ENCODE measurements at regions not wholly inside any gene's neighbourhood (a gene's known extent, or its start where the extent isn't known, plus 50 kb on each side); places are given as distances from the start of the nearest gene placed in this dataset.
"Not testable (repeated sequence)": the region's sequence is repeated elsewhere in the genome, so short reads cannot be mapped to it uniquely, and the experiment has no call there.

- no peak for DNase-seq
Measured at GRCh38 chr16:51524555-51525373, 373.7 kb upstream of the SALL1 start.

GRCh38 chr16:51524070-51524469, 373.0 kb upstream of the SALL1 start:
- DNase-seq, result no peak

DNA sequence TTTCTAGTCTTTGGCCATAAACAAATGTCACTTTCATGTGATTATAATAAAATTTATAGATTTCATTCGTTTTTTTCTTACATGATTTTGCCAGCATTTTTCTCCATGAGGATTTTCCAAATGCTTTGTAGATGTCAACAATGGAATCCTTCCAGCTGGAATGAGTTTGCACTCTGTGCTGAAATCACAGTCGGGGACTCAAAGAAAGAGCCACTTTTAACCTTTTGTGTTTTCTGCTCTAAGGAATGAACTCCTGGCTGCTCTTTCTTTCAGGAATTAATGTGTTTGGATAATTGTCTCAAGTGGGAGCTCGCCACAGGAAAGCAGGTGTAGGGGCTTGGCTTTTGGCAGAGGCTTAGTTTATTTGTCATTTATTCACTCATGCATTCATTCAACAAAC, 372.3 kb upstream of the SALL1 start:
- DNase-seq, result no peak

DNA sequence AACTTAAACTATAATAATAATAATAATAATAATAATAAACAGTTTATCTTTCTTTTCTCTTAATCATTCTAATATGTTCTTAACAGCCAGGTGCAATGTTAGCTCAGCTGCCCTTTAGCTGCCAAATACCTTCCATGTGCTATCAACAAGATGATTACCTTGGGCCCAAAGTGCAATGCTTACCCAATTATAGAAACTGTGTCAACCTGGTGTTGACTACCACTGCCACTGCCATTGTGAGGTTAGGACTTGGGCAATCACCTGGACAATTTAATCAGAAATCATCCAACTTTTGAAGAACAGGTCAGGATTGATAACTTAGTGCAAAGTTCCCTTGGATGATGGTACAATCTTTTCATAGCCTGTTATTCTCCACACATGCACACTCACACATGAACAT, 371.8 kb upstream of the SALL1 start:
- DNase-seq, result no peak

GRCh38 chr16:51516960-51517359, 365.9 kb upstream of the SALL1 start:
- DNase-seq, result not testable (repeated sequence)

DNA sequence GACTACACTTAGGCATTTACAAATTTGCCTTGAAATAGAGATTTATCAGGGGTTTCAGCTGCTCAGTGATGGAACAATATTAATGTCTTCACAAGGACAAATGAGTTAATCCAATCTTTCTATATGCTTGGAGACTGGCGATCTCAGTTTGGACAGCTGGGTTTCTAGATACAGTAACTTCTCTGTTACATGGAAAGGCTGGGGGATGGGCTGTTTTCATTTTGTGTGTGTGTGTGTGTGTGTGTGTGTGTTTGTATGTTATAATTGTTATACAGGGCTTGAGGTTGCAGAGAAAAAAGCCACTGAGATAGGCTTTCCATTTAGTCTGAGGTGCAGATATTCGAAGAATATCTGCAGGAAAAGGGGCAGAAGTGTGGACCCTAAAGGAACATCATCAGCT, 359.3 kb upstream of the SALL1 start:
- no peak for DNase-seq

GRCh38 chr16:51509336-51509735, 358.3 kb upstream of the SALL1 start:
- no peak for DNase-seq

- DNase-seq, result no peak
Measured at GRCh38 chr16:51508490-51509212, 357.6 kb upstream of the SALL1 start.

- DNase-seq, result no peak
Measured at GRCh38 chr16:51507286-51507685, 356.2 kb upstream of the SALL1 start.

DNA sequence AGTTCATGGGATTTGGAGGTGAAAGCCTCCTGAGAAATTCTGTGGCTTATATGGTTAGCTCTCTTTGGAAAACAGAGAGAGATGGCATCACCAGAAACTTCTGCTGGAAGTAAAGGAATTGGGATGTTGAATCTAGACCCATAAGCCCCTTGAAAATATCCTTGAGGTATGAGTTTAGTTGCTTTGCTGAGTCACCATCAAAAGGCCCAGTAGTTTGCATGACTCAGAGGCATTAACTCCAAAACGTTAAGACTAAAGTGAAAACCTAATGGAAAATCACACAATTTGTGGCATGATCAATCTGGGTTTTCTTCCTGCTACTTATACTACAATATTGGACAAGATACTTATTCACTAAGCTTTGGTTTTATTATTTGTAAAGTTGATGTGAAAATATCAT, 349.2 kb upstream of the SALL1 start:
- DNase-seq, result no peak

- DNase-seq, result no peak
Measured at GRCh38 chr16:51497541-51498211, 346.6 kb upstream of the SALL1 start.

- DNase-seq, result no peak
Measured at GRCh38 chr16:51490866-51491265, 339.8 kb upstream of the SALL1 start.

DNA sequence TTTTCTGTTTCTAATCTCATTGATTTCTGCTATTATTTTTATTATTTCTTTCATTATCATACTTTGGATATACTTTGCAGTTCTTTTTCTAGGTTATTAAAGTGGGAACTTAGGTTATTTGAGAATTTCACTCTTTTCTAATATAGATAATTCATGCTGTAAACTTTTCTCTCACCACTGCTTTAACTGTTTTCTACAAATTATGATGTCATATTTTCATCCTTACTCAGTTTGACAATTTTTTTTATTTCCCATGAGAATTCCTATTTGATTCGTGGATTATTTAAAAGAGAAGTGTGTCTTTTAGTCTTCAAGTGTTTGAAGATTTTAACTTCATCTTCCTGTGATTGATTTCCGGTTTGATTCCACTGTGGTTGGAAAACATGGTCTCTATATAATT, 336.8 kb upstream of the SALL1 start:
- no peak for DNase-seq

DNA sequence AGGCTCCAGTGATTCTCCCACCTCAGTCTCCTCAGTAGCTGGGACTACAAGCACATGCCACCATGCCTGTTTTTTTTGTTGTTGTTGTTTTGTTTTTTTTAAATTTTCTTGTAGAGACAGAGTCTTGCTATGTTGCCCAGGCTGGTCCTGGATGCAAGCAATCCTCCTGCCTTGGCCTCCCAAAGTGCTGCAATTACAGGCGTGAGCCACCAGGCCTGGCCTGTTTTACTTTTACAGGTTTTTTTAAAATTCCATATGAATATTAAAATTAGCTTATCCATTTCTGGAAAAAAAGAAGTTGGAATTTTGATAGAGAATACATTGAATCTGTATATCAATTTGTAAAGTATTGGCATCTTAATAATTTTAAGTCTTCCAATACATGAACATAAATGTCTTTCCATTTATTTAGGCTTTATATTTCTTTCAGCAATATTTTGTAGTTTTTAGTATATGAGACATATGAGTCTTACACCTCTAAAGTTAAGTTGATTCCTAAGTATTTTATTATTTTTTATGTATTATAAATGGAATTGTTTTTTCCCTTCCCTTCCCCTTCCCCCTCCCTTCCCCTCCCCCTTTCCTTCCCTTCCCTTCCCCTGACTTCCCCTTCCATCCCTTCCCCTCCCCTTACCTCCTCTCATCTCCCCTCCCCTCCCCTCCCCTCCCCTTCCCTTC, 323.5 kb upstream of the SALL1 start:
- DNase-seq, result no peak

- no peak for DNase-seq
Measured at GRCh38 chr16:51473091-51473490, 322.0 kb upstream of the SALL1 start.

- DNase-seq, result no peak
Measured at GRCh38 chr16:51470492-51470891, 319.4 kb upstream of the SALL1 start.

- no peak for DNase-seq
Measured at GRCh38 chr16:51464996-51465395, 313.9 kb upstream of the SALL1 start.

- no peak for DNase-seq
Measured at GRCh38 chr16:51461255-51461654, 310.2 kb upstream of the SALL1 start.

DNA sequence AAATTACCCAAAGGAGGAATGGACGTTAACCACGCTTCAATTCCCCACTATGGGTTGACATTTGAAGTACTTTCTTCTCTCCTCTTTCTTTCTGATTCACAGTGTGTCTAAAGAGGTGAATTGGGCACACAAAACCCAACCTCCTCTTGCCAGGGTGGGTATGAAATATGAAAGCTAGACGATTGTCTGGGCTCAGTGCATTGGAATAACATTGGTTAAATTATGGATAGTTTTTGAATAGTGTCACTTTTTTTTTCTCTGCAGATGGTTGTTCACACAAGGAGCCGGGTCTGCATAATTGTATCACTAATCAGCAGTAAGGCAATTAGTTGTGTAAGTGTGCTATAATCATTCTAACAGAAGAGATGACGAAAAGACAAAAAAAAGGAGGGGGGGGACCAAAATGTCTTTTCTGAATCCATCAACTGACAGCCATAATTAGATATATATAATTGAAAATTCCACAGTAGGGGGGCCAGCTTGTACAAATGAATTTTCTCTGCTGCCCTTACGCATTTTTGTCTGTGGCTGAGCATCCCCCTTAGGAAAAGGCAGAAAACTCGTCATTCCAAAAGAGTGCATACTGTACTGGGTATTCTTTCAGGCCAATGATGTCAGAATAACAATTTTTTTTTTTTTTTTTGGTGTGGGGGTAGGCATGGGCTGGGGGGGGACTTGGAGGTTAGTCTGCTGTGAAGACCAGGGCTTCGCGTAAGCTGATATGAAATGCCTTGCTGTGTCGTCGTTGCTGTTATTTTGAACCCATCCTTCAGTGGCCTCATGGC, 307.5 kb upstream of the SALL1 start:
- no peak for DNase-seq

DNA sequence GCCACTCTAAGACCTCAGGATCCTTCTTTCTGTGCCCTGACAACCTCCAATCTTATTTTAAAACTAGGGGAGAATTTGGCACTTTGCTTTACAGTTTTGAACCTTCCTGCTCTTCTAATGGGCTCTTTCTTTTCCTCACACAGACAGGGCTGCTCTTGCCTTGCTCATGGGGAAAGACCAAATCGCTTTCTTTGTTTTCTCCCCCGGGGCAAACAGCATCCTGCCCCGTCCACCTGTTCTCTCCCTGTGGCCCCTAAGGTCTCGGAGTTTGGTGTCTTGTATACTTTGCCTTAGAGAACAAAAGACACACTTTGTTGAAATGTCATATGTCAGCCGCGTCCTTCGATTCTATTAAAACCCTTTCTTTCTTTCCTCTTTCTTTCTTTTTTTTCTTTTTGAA, 306.7 kb upstream of the SALL1 start:
- no peak for DNase-seq

- no peak for DNase-seq
Measured at GRCh38 chr16:51455398-51455797, 304.3 kb upstream of the SALL1 start.

DNA sequence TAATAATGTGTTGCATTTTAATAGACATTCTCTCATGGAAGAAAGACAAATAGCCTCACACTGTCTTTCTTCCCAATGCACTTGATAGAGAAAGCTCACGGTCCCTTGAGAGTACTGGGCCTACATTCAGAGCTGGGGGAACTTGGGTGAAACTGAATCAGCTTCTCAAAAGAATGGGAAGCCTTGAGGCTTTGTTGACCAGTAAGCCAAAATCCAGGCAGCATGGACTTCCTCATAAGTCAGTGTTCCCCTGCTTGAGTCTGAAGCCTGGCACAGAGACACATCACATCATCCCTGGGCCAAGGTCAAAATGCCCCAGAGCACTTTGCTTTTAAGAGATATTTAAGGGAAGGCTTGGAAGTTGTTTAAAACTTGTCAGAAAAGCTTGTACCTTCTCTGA, 302.2 kb upstream of the SALL1 start:
- DNase-seq, result no peak

DNA sequence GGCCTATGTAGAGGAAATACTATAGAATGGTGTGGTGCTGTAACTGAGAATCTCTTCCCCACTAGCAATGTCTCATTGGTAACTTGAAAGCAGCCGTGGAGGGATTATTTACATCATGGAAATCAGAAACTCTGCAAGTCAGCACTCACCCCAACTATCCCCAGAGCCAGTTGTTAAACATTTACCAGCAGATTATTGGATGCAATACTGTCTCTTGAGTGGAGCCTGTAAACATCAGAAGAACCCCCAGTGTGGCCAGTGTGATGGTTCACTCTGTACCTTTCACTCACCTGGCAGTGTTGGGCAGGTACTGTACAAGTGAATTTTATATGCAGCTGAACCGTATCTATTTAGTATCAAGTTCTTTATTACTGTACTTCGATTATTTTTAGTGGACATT, 299.8 kb upstream of the SALL1 start:
- DNase-seq, result no peak

All from NCI-H2171 (cell line).